ENCODE measurements at regions not wholly inside any gene's neighbourhood (a gene's known extent, or its start where the extent isn't known, plus 50 kb on each side); places are given as distances from the start of the nearest gene placed in this dataset.

- dilution Hi-C loops (cut with MboI; ENCODE audit: extremely low pct_ligation_motif_present, low sequenced_read_pairs) (no loop called here), intact Hi-C loops (cut with micrococcal nuclease) (no loop called here)
- no peak overlapping the region for H3K9ac ChIP-seq (replicated peaks; ENCODE audit: extremely low read depth, insufficient read depth, low read length)
- TF ChIP-seq CTCF (IDR thresholded peaks at IDR 0.05; ENCODE audit: extremely low read depth in 1 of 2, insufficient read depth in 1 of 2, low read depth in 1 of 2, low read length in 2 of 2): no peak
- no peaks in the 10 kb centered on the region for H3K9me1 ChIP-seq (replicated peaks; ENCODE audit: control insufficient read depth, extremely low read depth, insufficient read depth, low read length)
- H3K4me1 ChIP-seq (ENCODE audit: control insufficient read depth, extremely low read depth, insufficient read depth, low read length): no peaks in the 10 kb centered on the region
- no peak overlapping the region for H3K27ac ChIP-seq (ENCODE audit: insufficient read depth, low read depth, low read length)
- H3K4me3 ChIP-seq (replicated peaks in 1 of 3; ENCODE audit: insufficient read depth in 1 of 3, low read depth in 1 of 3, low read length in 3 of 3): no peak overlapping the region
- BruUV-seq (replicated peaks): no TSS peak
- FAIRE-seq (peak; percentile 56), DNase-seq (ENCODE audit: low read depth, low spot score) (no peak)
- ChIA-PET CTCF (no interaction called here), POLR2A (no interaction called here)
- no peaks in the 10 kb centered on the region for H3K27me3 ChIP-seq (ENCODE audit: control insufficient read depth in 2 of 2, insufficient read depth in 2 of 2, low read length in 2 of 2)
- H3K9me3 ChIP-seq (replicated peaks; ENCODE audit: control insufficient read depth, insufficient read depth, low read length): no peaks in the 10 kb centered on the region
- no peak overlapping the region for H3K4me2 ChIP-seq (ENCODE audit: insufficient read depth, low read length)
- H3K79me2 ChIP-seq (ENCODE audit: control insufficient read depth, insufficient read depth, low read length): no peaks in the 10 kb centered on the region
- H2AFZ ChIP-seq (ENCODE audit: low read depth, low read length): no peak overlapping the region
- H3K36me3 ChIP-seq (ENCODE audit: control insufficient read depth in 2 of 2, extremely low read depth in 1 of 2, insufficient read depth in 2 of 2, low read length in 2 of 2): no peaks in the 10 kb centered on the region
- H4K20me1 ChIP-seq (replicated peaks; ENCODE audit: control insufficient read depth, extremely low read depth, insufficient read depth, low read length): no peaks in the 10 kb centered on the region
These were observed 87.9 kb downstream of the RAP2B start for GRCh38 chr3:153249906-153250305.

GRCh38 chr3:153250446-153250845 lies 88.4 kb downstream of the RAP2B start:
- Histone ChIP-seq H3K9ac (replicated peaks; ENCODE audit: extremely low read depth, insufficient read depth, low read length) (no peak overlapping the region), H3K27me3 (ENCODE audit: control insufficient read depth in 2 of 2, insufficient read depth in 2 of 2, low read length in 2 of 2) (no peaks in the 10 kb centered on the region), H4K20me1 (replicated peaks; ENCODE audit: control insufficient read depth, extremely low read depth, insufficient read depth, low read length) (no peaks in the 10 kb centered on the region), H3K9me3 (replicated peaks; ENCODE audit: control insufficient read depth, insufficient read depth, low read length) (no peaks in the 10 kb centered on the region), H3K4me3 (replicated peaks in 1 of 3; ENCODE audit: insufficient read depth in 1 of 3, low read depth in 1 of 3, low read length in 3 of 3) (no peak overlapping the region), H3K4me2 (ENCODE audit: insufficient read depth, low read length) (no peak overlapping the region), H3K4me1 (ENCODE audit: control insufficient read depth, extremely low read depth, insufficient read depth, low read length) (peaks cover 1% of the 10 kb centered on the region), H3K9me1 (replicated peaks; ENCODE audit: control insufficient read depth, extremely low read depth, insufficient read depth, low read length) (no peaks in the 10 kb centered on the region), H2AFZ (ENCODE audit: low read depth, low read length) (no peak overlapping the region), H3K36me3 (ENCODE audit: control insufficient read depth in 2 of 2, extremely low read depth in 1 of 2, insufficient read depth in 2 of 2, low read length in 2 of 2) (no peaks in the 10 kb centered on the region), H3K79me2 (ENCODE audit: control insufficient read depth, insufficient read depth, low read length) (no peaks in the 10 kb centered on the region), H3K27ac (ENCODE audit: insufficient read depth, low read depth, low read length) (no peak overlapping the region)
- TF ChIP-seq MAX (IDR thresholded peaks at IDR 0.05; ENCODE audit: insufficient read depth, insufficient read length) (no peak), POLR2A (IDR thresholded peaks at IDR 0.05; ENCODE audit: low read depth, low read length) (no peak), POLR2AphosphoS5 (IDR thresholded peaks at IDR 0.05; ENCODE audit: insufficient read depth, low read depth, low read length) (no peak), MYC (IDR thresholded peaks at IDR 0.05; ENCODE audit: low read depth, low read length) (no peak), JUN (IDR thresholded peaks at IDR 0.05; ENCODE audit: borderline replicate concordance, insufficient read depth, insufficient read length, low read depth) (no peak), CTCF (IDR thresholded peaks at IDR 0.05; ENCODE audit: extremely low read depth in 1 of 2, insufficient read depth in 1 of 2, low read depth in 1 of 2, low read length in 2 of 2) (no peak), GATA2 (IDR thresholded peaks at IDR 0.05; ENCODE audit: insufficient read depth, insufficient read length, low read depth, low read length) (no peak), FOS (IDR thresholded peaks at IDR 0.05; ENCODE audit: borderline replicate concordance, insufficient read depth, low read length) (no peak), EZH2 (IDR thresholded peaks at IDR 0.05; ENCODE audit: borderline replicate concordance, low read depth, low read length, severe bottlenecking) (no peak)
- no TSS peak for BruUV-seq (replicated peaks)
- DNase-seq (ENCODE audit: low read depth, low spot score) (no peak), FAIRE-seq (no peak)
- CTCF ChIA-PET: interaction anchor here (1.0 kb wide), 1 partner anchor 43 kb away, joined by 3 read pairs; no protein-coding TSS in a partner anchor
- POLR2A ChIA-PET: no interaction called here
- intact Hi-C loops (cut with micrococcal nuclease) (no loop called here), dilution Hi-C loops (cut with MboI; ENCODE audit: extremely low pct_ligation_motif_present, low sequenced_read_pairs) (no loop called here)
